GM21360 (cell line): ENCODE measurements at regions not wholly inside any gene's neighbourhood (a gene's known extent, or its start where the extent isn't known, plus 50 kb on each side); places are given as distances from the start of the nearest gene placed in this dataset.

Experiments used
- ATAC-seq: cut with Tn5 transposase; IDR thresholded peaks from one replicate; pipeline ENCODE4 v1.9.1; 2021; ENCODE audit warnings: mild to moderate bottlenecking, moderate library complexity; ENCODE audit not compliant: unreplicated experiment

GRCh38 chr9:108316066-108316465, 539.7 kb downstream of the ACTL7B start:
- ATAC-seq = no peak

- ATAC-seq = no peak
Measured at GRCh38 chr9:108311745-108312144, 544.0 kb downstream of the ACTL7B start.

- no peak for ATAC-seq
Measured at GRCh38 chr9:108310202-108310601, 545.6 kb downstream of the ACTL7B start.

GRCh38 chr9:108300306-108301287, 555.2 kb downstream of the ACTL7B start:
- no peak for ATAC-seq

- no peak for ATAC-seq
Measured at GRCh38 chr9:108297073-108297472, 558.7 kb downstream of the ACTL7B start.

- ATAC-seq = no peak
Measured at GRCh38 chr9:108296056-108296455, 559.7 kb downstream of the ACTL7B start.

- no peak for ATAC-seq
Measured at GRCh38 chr9:108291586-108291932, 564.2 kb downstream of the ACTL7B start.

GRCh38 chr9:108290839-108291585, 564.8 kb downstream of the ACTL7B start:
- ATAC-seq = no peak

GRCh38 chr9:108286638-108287206, 569.1 kb downstream of the ACTL7B start:
- no peak for ATAC-seq

- ATAC-seq = no peak
Measured at GRCh38 chr9:108283696-108284095, 572.1 kb downstream of the ACTL7B start.

GRCh38 chr9:108282872-108283271, 572.9 kb downstream of the ACTL7B start:
- ATAC-seq = no peak

GRCh38 chr9:108281696-108282095, 574.1 kb downstream of the ACTL7B start:
- no peak for ATAC-seq

GRCh38 chr9:108278341-108278740, 577.4 kb downstream of the ACTL7B start:
- no peak for ATAC-seq

- no peak for ATAC-seq
Measured at GRCh38 chr9:108277216-108277615, 578.6 kb downstream of the ACTL7B start.

GRCh38 chr9:108275906-108276305, 579.9 kb downstream of the ACTL7B start:
- ATAC-seq = no peak

- no peak for ATAC-seq
Measured at GRCh38 chr9:108274971-108275370, 580.8 kb downstream of the ACTL7B start.

- ATAC-seq = no peak
Measured at GRCh38 chr9:108273988-108274387, 581.8 kb downstream of the ACTL7B start.

- no peak for ATAC-seq
Measured at GRCh38 chr9:108272349-108272899, 583.4 kb downstream of the ACTL7B start.

GRCh38 chr9:108271646-108272348, 584.0 kb downstream of the ACTL7B start:
- no peak for ATAC-seq

- no peak for ATAC-seq
Measured at GRCh38 chr9:108271236-108271635, 584.5 kb downstream of the ACTL7B start.

GRCh38 chr9:108270561-108270960, 585.2 kb downstream of the ACTL7B start:
- ATAC-seq = no peak
